Uterus (tissue), 3 donors: ENCODE measurements at regions not wholly inside any gene's neighbourhood (a gene's known extent, or its start where the extent isn't known, plus 50 kb on each side); places are given as distances from the start of the nearest gene placed in this dataset. TPM values are rescaled to one million over a fixed set of nuclear protein-coding genes. Genes with fewer than 3 reads are reported as not detected.

Experiments used
- DNase-seq, 2 donors: peaks; one replicate each; pipeline ENCODE4 v3.0.0-alpha.2; 2019 to 2020
- H3K27ac ChIP-seq, 2 donors: fragments of 200-600 bp; sonication (generic); 1 replicate in 1 of 2; 2 replicates in 1 of 2; pipeline ENCODE4 v1.5.1; 2016 to 2018
- H3K27me3 ChIP-seq, 2 donors: fragments of 200-600 bp; sonication (generic); one replicate each; pipeline ENCODE4 v1.5.1; 2018 to 2019; ENCODE audit warnings: control low read depth in 1 of 2
- H3K36me3 ChIP-seq, 2 donors: fragments of 200-600 bp; sonication (generic); one replicate each; pipeline ENCODE4 v1.5.1; 2019; ENCODE audit warnings: control low read depth in 1 of 2
- H3K4me1 ChIP-seq, 2 donors: fragments of 200-600 bp; sonication (generic); one replicate each; pipeline ENCODE4 v1.5.1; 2018 to 2019; ENCODE audit warnings: control low read depth in 1 of 2
- H3K4me3 ChIP-seq, 2 donors: fragments of 200-600 bp; sonication (generic); 1 replicate in 1 of 2; 2 replicates in 1 of 2; pipeline ENCODE4 v1.5.1; 2018 to 2019; ENCODE audit warnings: mild to moderate bottlenecking in 1 of 2
- H3K9me3 ChIP-seq, 2 donors: fragments of 200-600 bp; sonication (generic); one replicate each; pipeline ENCODE4 v1.5.1; 2019; ENCODE audit warnings: control low read depth in 1 of 2
- CTCF ChIP-seq, 4 experiments: fragments of 200-600 bp in 2 of 4; fragments of 450-650 bp in 2 of 4; sonication (generic) in 2 of 4; IDR thresholded peaks; one replicate each; pipeline ENCODE4 v1.5.1; 2016 to 2019; ENCODE audit warnings: antibody characterized with exemption in 4 of 4, mild to moderate bottlenecking in 2 of 4, moderate library complexity in 1 of 4
- POLR2A ChIP-seq, 2 donors: fragments of 450-650 bp; IDR thresholded peaks; one replicate each; pipeline ENCODE4 v1.6.1; 2016; ENCODE audit warnings: antibody characterized with exemption in 2 of 2, mild to moderate bottlenecking in 1 of 2, moderate library complexity in 1 of 2
- intact Hi-C: fragments of 100-400 bp; cut with DNase I; formaldehyde crosslinking; loops from one replicate; pipeline ENCODE4 v1.15.1; 2023; ENCODE audit warnings: low total_unique reads
- small RNA-seq: library from RNA; depleted of rRNA; stranded (forward); fragments of <200 nt; gene quantifications from one replicate; pipeline ENCODE3, GENCODE V24; 2016
- donor health status: DM: yes; HTN: yes; CAD: no.

GRCh38 chr4:57163530-57164459 lies 53.6 kb upstream of the IGFBP7 start:
- intact Hi-C loops, result loop anchor here (5.0 kb wide), 1 partner anchor 126 kb away; no protein-coding TSS in a partner anchor
- peak; percentile 72 to 85 for DNase-seq
- Histone ChIP-seq H3K27me3 (no peaks in the 10 kb centered on the region), H3K4me3 (peak overlapping the region; percentile 49 to 51), H3K27ac (peak overlapping the region; percentile 77 to 81), H3K4me1 (no peaks in the 10 kb centered on the region), H3K9me3 (no peaks in the 10 kb centered on the region), H3K36me3 (no peaks in the 10 kb centered on the region)
- TF ChIP-seq POLR2A (IDR thresholded peaks at IDR 0.05) (no peak), CTCF (IDR thresholded peaks at IDR 0.05) (peak; percentile 81 to 95 (median 88))

DNA sequence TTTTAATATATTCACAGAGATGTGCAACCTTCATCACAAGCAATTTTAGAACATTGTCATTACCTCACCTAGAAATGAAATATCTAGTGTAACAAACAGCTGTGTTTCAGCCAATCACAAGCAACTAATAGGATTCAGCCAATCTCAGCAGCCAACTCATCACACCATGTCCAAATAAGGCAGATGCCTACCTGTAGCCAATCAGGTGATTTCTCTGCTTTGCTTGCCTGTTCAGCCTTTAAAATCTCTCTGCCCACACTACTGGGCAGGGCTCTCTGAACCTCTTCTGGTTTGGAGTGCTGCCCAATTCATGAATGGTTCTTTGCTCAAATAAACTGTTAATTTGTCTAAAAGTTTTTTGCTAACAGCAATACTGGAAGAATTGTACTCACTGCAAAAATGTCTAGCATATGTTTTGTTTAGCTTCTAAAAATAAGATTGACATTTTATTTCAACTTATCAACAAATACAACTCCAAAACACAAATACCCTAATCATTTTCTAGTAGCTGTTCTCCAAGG lies 52.4 kb upstream of the IGFBP7 start:
- DNase-seq, result no peak
- TF ChIP-seq POLR2A (IDR thresholded peaks at IDR 0.05) (no peak), CTCF (IDR thresholded peaks at IDR 0.05) (no peak)
- H3K4me3 ChIP-seq, result no peak overlapping the region
- H3K4me1 ChIP-seq, result no peaks in the 10 kb centered on the region
- no peaks in the 10 kb centered on the region for H3K36me3 ChIP-seq
- H3K27me3 ChIP-seq, result no peaks in the 10 kb centered on the region
- H3K9me3 ChIP-seq, result no peaks in the 10 kb centered on the region
- H3K27ac ChIP-seq, result no peak overlapping the region
- intact Hi-C loops, result loop anchor here (5.0 kb wide), 1 partner anchor 125 kb away; no protein-coding TSS in a partner anchor

Small RNA genes lying in the stretch of these regions (small RNA-seq; reads per million reads assigned to genes)
- gene SRIP1, result not detected
